ENCODE measurements at regions not wholly inside any gene's neighbourhood (a gene's known extent, or its start where the extent isn't known, plus 50 kb on each side); places are given as distances from the start of the nearest gene placed in this dataset.

GRCh38 chr7:96380111-96380512, 58.2 kb upstream of the SLC25A13 start:
- Mint-ChIP-seq H3K4me1 (no peaks in the 10 kb centered on the region), H3K4me3 (no peak overlapping the region), H3K27me3 (peaks cover 8% of the 10 kb centered on the region), H3K9me3 (no peaks in the 10 kb centered on the region), H3K36me3 (no peaks in the 10 kb centered on the region), H3K27ac (no peak overlapping the region)
- ATAC-seq, result peak; percentile 34

GRCh38 chr7:96377399-96377798, 55.5 kb upstream of the SLC25A13 start:
- no peak for ATAC-seq
- H3K27ac Mint-ChIP-seq, result no peak overlapping the region
- H3K4me3 Mint-ChIP-seq, result no peak overlapping the region
- peaks cover 17% of the 10 kb centered on the region for H3K27me3 Mint-ChIP-seq
- no peaks in the 10 kb centered on the region for H3K36me3 Mint-ChIP-seq
- no peaks in the 10 kb centered on the region for H3K4me1 Mint-ChIP-seq
- H3K9me3 Mint-ChIP-seq, result no peaks in the 10 kb centered on the region

Measured in stimulated activated memory B cell treated with anti-CD40 and anti-IgM and Interleukin-4, amounts not matched to agents 10 μg/mL and 1 μg/mL and 100 μg/mL, for 72 hours (primary cell).